Activated naive CD4-positive, alpha-beta T cell treated with anti-CD3 and anti-CD28 coated beads, Interleukin-2, amount 50 U/mL, for 72 hours (primary cell): ENCODE measurements at regions not wholly inside any gene's neighbourhood (a gene's known extent, or its start where the extent isn't known, plus 50 kb on each side); places are given as distances from the start of the nearest gene placed in this dataset.

ENCODE experiments used
- ATAC-seq, 2 donors: fragments of 150-1000 bp; cut with Tn5 transposase; 2 replicates each; pipeline ENCODE4 v1.10.0; 2021; ENCODE audit warnings: mild to moderate bottlenecking in 2 of 2, moderate library complexity in 2 of 2
- DNase-seq, 2 donors: peaks; one replicate each; pipeline ENCODE4 v3.0.0; 2021 to 2022; ENCODE audit warnings: low spot score in 2 of 2
- H3K27ac Mint-ChIP-seq, 2 donors: one replicate each; pipeline ENCODE4 v1.8.0; 2022; ENCODE audit warnings: mild to moderate bottlenecking in 2 of 2, mixed read lengths in 2 of 2
- H3K36me3 Mint-ChIP-seq, 2 donors: one replicate each; pipeline ENCODE4 v1.8.0; 2022; ENCODE audit warnings: mixed read lengths in 2 of 2
- H3K9me3 Mint-ChIP-seq, 2 donors: one replicate each; pipeline ENCODE4 v1.8.0; 2022; ENCODE audit warnings: mixed read lengths in 2 of 2

DNA sequence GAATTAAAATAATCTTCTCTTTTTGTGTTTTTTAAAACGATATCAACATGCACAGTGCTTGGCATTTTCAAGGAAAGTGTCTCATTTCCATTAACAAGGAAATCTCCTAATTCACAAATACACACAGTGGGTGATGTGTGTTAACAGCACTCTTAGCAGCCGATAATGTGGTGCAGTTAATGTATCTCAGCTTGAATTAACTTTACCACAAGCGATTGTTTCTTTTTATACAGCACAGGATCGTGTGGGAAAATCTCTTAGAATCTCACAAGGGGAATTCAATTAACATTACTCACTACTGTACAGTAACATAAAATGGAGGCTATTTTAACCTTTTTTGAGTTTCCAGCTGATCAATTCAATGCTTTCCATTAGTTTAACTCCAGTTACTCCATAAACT, 1841.9 kb downstream of the STIM2 start:
- H3K9me3 Mint-ChIP-seq = peaks cover 15 to 17% of the 10 kb centered on the region in 2 donors
- no peak for DNase-seq
- ATAC-seq = no peak
- no peak overlapping the region for H3K27ac Mint-ChIP-seq
- peaks cover 0 to 5% of the 10 kb centered on the region in 2 donors for H3K36me3 Mint-ChIP-seq

DNA sequence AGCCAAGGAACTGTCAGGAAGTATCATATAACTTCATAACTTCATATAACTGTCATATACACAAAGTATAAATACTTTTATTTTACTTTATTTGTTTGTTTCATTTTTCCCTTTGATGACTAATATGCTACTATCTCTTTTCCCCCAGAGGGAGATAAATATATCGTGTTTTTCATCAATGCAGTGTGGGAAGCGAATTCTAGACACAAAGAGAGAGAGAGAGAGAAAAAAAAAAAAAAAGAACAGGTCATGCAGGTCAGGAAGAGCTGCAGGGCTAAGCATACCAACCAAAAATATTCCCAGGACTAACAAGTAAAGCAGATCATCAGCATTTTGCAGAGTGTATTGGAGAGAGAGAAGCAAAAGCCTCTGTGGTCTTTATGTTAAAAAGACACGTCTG, 1849.2 kb downstream of the STIM2 start:
- no peak for ATAC-seq
- no peak overlapping the region for H3K27ac Mint-ChIP-seq
- H3K36me3 Mint-ChIP-seq = no peaks in the 10 kb centered on the region
- H3K9me3 Mint-ChIP-seq = peaks cover 0 to 12% of the 10 kb centered on the region in 2 donors
- DNase-seq = no peak

DNA sequence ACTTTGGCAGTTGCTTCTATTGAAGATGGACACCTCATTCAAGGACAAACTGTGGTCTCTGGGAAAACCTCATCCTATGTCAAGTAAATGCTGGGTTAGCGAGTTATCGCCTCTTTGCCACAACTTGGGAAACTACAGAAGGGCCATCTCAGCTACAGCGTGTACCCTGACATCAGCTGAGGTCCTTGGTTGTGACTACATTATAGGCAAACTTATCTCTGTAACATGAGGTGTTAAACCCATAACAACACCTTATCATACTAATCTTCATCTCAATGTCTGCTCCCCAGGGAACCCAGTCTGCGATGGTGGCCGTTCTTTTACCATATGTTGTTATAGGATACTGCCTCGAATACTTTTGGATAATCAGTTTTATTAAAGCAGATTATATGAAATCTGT, 1862.7 kb downstream of the STIM2 start:
- H3K27ac Mint-ChIP-seq = no peak overlapping the region
- ATAC-seq (no peak), DNase-seq (no peak)
- no peaks in the 10 kb centered on the region for H3K36me3 Mint-ChIP-seq
- H3K9me3 Mint-ChIP-seq = peaks cover 15 to 26% of the 10 kb centered on the region in 2 donors

- Mint-ChIP-seq H3K36me3 (no peaks in the 10 kb centered on the region), H3K9me3 (peaks cover 15 to 26% of the 10 kb centered on the region in 2 donors), H3K27ac (no peak overlapping the region)
- DNase-seq = no peak
- ATAC-seq = no peak
Measured at GRCh38 chr4:28724239-28724638, 1863.6 kb downstream of the STIM2 start.

DNA sequence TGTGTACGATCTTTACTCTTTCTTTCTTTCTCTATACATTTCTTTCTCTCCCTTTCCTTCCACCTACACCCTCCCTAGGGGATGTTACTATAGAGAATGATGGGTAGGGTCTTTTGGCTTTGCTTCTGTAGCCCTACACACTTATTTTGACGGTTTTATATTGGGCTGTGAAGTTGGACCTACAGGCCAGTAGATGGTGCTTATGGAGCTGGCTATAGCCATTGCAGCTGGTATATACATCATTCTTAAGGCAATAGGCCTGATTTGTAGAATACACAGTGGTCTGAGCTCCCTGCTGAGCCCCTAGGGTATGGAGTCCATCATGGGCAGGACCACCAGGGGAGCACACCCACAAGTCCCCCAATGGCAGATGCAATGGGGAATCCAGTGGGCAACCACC, 1869.7 kb downstream of the STIM2 start:
- ATAC-seq (no peak), DNase-seq (no peak)
- peaks cover 0 to 8% of the 10 kb centered on the region in 2 donors for H3K36me3 Mint-ChIP-seq
- H3K9me3 Mint-ChIP-seq = peaks cover 9 to 19% of the 10 kb centered on the region in 2 donors
- no peak overlapping the region for H3K27ac Mint-ChIP-seq

DNA sequence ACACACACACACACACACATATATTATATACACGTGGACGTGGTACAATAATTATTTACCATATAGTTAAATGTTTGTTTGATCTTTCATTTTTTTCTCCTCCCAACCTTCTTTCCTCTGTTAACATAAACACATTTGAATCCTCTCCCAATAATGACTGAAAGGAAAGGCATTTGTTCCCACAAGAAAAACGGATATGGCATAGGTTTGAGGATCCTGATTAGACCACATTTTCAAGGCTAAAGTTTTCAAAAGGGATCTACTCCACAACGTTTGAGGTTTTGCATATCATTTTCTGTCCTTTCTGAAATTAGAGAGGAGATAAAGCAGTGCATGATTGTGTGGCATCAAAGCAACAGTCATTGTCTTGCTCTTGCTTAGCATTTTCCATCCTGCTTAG, 1883.4 kb downstream of the STIM2 start:
- ATAC-seq = no peak

DNA sequence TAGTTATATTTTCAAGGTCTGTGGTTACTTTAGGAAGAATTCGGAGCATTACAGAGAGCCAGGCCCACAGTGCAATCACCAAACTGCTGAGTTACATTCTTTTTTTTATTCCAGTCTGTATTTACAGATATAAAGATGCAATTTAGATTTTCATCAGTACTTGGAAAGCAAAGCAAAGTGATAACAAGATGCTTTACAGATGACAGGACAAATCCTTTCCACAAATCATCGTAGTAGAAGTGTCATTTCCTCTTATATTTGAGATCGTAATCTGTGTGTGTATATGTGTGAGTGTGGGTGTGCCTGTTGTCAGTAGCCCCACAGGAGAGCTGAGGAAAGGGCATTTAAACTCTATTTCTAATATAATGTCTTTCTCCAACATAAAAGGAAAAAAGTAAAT, 1893.7 kb downstream of the STIM2 start:
- Mint-ChIP-seq H3K9me3 (peaks cover 5 to 9% of the 10 kb centered on the region in 2 donors), H3K36me3 (no peaks in the 10 kb centered on the region), H3K27ac (no peak overlapping the region)
- no peak for ATAC-seq
- DNase-seq = no peak

More for the DNA sequence above, 1883.4 kb downstream of the STIM2 start:
- Mint-ChIP-seq H3K36me3 (peaks cover 0 to 7% of the 10 kb centered on the region in 2 donors), H3K9me3 (peaks cover 9 to 12% of the 10 kb centered on the region in 2 donors), H3K27ac (no peak overlapping the region)
- no peak for DNase-seq

DNA sequence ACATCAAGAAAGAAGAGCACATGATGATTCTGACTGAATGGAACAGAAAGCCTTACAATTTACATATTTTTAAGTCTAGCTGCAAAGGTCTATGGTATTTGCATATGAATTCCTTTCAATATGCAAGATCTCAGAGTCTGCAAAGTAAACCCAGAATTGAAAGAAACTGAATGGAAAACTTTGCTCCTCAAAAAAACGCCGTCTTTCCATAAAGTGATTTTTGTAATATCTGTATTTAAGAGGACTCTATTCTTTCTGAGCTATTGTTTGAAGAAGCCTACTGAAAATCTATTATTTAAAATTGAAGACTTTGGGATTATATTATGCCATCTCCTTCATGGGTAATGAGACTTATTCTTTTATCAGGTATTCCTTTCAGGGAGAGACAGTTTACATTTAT, 1894.4 kb downstream of the STIM2 start:
- Mint-ChIP-seq H3K27ac (no peak overlapping the region), H3K36me3 (no peaks in the 10 kb centered on the region), H3K9me3 (peaks cover 6 to 9% of the 10 kb centered on the region in 2 donors)
- DNase-seq (no peak), ATAC-seq (no peak)

- DNase-seq (no peak), ATAC-seq (no peak)
- H3K27ac Mint-ChIP-seq = no peak overlapping the region
- peaks cover 13 to 15% of the 10 kb centered on the region in 2 donors for H3K9me3 Mint-ChIP-seq
- no peaks in the 10 kb centered on the region for H3K36me3 Mint-ChIP-seq
Measured at GRCh38 chr4:28759064-28759463, 1898.4 kb downstream of the STIM2 start.

GRCh38 chr4:28760003-28760402, 1899.4 kb downstream of the STIM2 start:
- H3K9me3 Mint-ChIP-seq = peaks cover 15 to 18% of the 10 kb centered on the region in 2 donors
- H3K36me3 Mint-ChIP-seq = no peaks in the 10 kb centered on the region
- no peak overlapping the region for H3K27ac Mint-ChIP-seq
- ATAC-seq = no peak
- no peak for DNase-seq

- H3K27ac Mint-ChIP-seq = no peak overlapping the region
- DNase-seq = no peak
- H3K9me3 Mint-ChIP-seq = peaks cover 15 to 16% of the 10 kb centered on the region in 2 donors
- no peak for ATAC-seq
- H3K36me3 Mint-ChIP-seq = no peaks in the 10 kb centered on the region
Measured at GRCh38 chr4:28772066-28772465, 1911.4 kb downstream of the STIM2 start.

- H3K27ac Mint-ChIP-seq = no peak overlapping the region
- no peak for ATAC-seq
- no peaks in the 10 kb centered on the region for H3K36me3 Mint-ChIP-seq
- DNase-seq = no peak
- peaks cover 13 to 15% of the 10 kb centered on the region in 2 donors for H3K9me3 Mint-ChIP-seq
Measured at GRCh38 chr4:28772788-28773187, 1912.1 kb downstream of the STIM2 start.

- no peak for ATAC-seq
- H3K27ac Mint-ChIP-seq = no peak overlapping the region
- no peaks in the 10 kb centered on the region for H3K36me3 Mint-ChIP-seq
Measured at GRCh38 chr4:28774344-28774743, 1913.7 kb downstream of the STIM2 start.

GRCh38 chr4:28776004-28776403, 1915.4 kb downstream of the STIM2 start:
- DNase-seq (no peak), ATAC-seq (no peak)
- no peak overlapping the region for H3K27ac Mint-ChIP-seq
- peaks cover 8 to 22% of the 10 kb centered on the region in 2 donors for H3K9me3 Mint-ChIP-seq
- H3K36me3 Mint-ChIP-seq = no peaks in the 10 kb centered on the region

More at GRCh38 chr4:28774344-28774743, 1913.7 kb downstream of the STIM2 start:
- DNase-seq = no peak
- H3K9me3 Mint-ChIP-seq = peaks cover 13 to 15% of the 10 kb centered on the region in 2 donors

DNA sequence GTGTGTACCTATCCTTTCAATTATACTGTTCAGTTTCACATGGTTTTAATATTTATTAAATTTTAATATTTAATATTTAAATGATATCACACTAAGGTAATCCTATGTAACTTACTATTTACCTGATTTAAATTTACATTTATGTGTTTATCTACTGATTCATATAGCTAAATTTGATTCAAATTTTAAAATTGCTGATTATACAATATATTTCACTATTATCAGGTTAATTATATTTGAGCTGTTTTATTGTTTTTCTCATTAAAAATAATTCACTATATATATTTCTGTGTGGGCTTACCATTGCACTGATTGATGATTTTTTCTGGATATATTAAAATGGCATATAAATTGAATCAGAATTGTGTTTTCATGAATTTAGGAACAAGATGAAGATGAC, 1923.5 kb downstream of the STIM2 start:
- DNase-seq (no peak), ATAC-seq (no peak)
- Mint-ChIP-seq H3K27ac (no peak overlapping the region), H3K9me3 (peaks cover 2 to 14% of the 10 kb centered on the region in 2 donors), H3K36me3 (no peaks in the 10 kb centered on the region)

GRCh38 chr4:28787947-28788346, 1927.3 kb downstream of the STIM2 start:
- ATAC-seq (no peak), DNase-seq (no peak)
- Mint-ChIP-seq H3K9me3 (peaks cover 7 to 11% of the 10 kb centered on the region in 2 donors), H3K27ac (no peak overlapping the region), H3K36me3 (no peaks in the 10 kb centered on the region)

DNA sequence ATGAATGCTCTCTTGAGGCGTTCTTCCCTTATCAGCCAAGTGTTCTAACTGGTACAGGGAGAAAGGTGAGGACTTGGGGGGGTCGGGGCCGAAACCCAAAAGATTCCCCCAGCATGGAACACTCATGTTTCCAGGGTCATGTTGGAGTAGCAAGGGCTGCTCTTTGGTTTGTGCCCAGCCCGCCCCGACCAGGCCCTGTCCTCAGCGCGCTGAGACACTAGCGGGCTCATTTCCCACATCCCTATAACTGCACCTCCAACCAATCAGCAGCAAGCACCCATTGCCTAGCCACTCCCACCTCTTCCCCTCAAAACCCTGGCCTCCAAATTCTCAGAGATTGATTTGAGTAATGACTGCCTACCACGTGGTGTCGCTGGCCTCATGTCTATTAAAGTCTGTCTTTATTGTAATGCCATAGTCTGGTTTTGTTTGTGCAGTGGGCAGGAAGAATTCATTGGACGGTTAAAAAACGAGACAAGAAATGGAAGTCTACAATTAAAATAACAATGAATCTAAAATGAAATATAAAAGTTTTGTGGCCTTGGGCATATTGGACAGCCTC, 1928.4 kb downstream of the STIM2 start:
- no peak for DNase-seq
- Mint-ChIP-seq H3K36me3 (no peaks in the 10 kb centered on the region), H3K27ac (no peak overlapping the region), H3K9me3 (peaks cover 14 to 15% of the 10 kb centered on the region in 2 donors)
- no peak for ATAC-seq

- Mint-ChIP-seq H3K36me3 (no peaks in the 10 kb centered on the region), H3K27ac (no peak overlapping the region), H3K9me3 (peaks cover 21 to 24% of the 10 kb centered on the region in 2 donors)
- no peak for DNase-seq
- ATAC-seq = no peak
Measured at GRCh38 chr4:28792917-28793597, 1927.1 kb upstream of the PCDH7 start.
